ENCODE measurements at regions not wholly inside any gene's neighbourhood (a gene's known extent, or its start where the extent isn't known, plus 50 kb on each side); places are given as distances from the start of the nearest gene placed in this dataset.
A peak's percentile ranks its signal among the peaks of the same experiment; 100 is the strongest.

- FAIRE-seq, result no peak
- Histone ChIP-seq H3K4me2 (ENCODE audit: insufficient read depth in 1 of 2, low read depth in 2 of 2, low read length in 2 of 2) (no peak overlapping the region), H2AK5ac (ENCODE audit: low read depth, low read length) (no peak overlapping the region)
These were observed 610.5 kb upstream of the MAN1A1 start for GRCh38 chr6:119960036-119960435.

More at GRCh38 chr6:119960036-119960435, 610.5 kb upstream of the MAN1A1 start:
- DNase-seq (ENCODE audit: low read depth in 1 of 2, low spot score in 2 of 2), result no peak
- Histone ChIP-seq H3K9me3 (ENCODE audit: insufficient read depth in 2 of 2, low read depth in 1 of 2, low read length in 1 of 2) (no peaks in the 10 kb centered on the region), H2BK12ac (ENCODE audit: low read depth, low read length) (no peak overlapping the region), H4K8ac (ENCODE audit: extremely low read depth, insufficient read depth, low read length) (no peak overlapping the region), H4K20me1 (replicated peaks in 1 of 2; ENCODE audit: control insufficient read depth in 1 of 2, insufficient read depth in 2 of 2, low read length in 2 of 2) (no peaks in the 10 kb centered on the region), H3K56ac (replicated peaks; ENCODE audit: insufficient read length, low read depth, low read length) (no peak overlapping the region), H4K91ac (replicated peaks; ENCODE audit: insufficient read length, low read length) (no peak overlapping the region), H3K23ac (ENCODE audit: insufficient read length) (no peak overlapping the region), H2BK120ac (replicated peaks; ENCODE audit: low read depth, low read length) (no peak overlapping the region), H3K9ac (replicated peaks in 1 of 4; ENCODE audit: extremely low read depth in 1 of 4, low read depth in 3 of 4, low read length in 3 of 4) (no peak overlapping the region; a peak in 1 of 7 replicates), H2BK5ac (ENCODE audit: low read depth, low read length) (no peak overlapping the region), H3K18ac (ENCODE audit: extremely low read depth, low read length) (no peak overlapping the region), H2BK15ac (ENCODE audit: low read length) (no peak overlapping the region), H3K79me2 (ENCODE audit: control insufficient read depth in 1 of 2, insufficient read depth in 2 of 2, low read length in 2 of 2) (no peaks in the 10 kb centered on the region), H3K4ac (replicated peaks; ENCODE audit: insufficient read length, low read depth, low read length) (no peak overlapping the region), H3K4me1 (replicated peaks in 1 of 4; ENCODE audit: control insufficient read depth in 3 of 4, insufficient read depth in 4 of 4, low read length in 3 of 4) (peaks cover 0 to 11% (median 5%) of the 10 kb centered on the region in 4 experiments; a peak in 6 of 7 replicates), H3K4me3 (ENCODE audit: extremely low read depth in 1 of 4, insufficient read depth in 2 of 4, low read depth in 3 of 4, low read length in 4 of 4) (no peak overlapping the region), H3K27ac (ENCODE audit: low read depth, low read length) (no peak overlapping the region), H3K23me2 (ENCODE audit: low read depth, low read length) (no peaks in the 10 kb centered on the region), H2AFZ (ENCODE audit: low read length) (peak overlapping the region; percentile 76; the same call in 1 of the 2 replicates), H3K27me3 (replicated peaks in 1 of 4; ENCODE audit: control insufficient read depth in 3 of 4, extremely low read depth in 1 of 4, insufficient read depth in 3 of 4, low read length in 3 of 4) (no peaks in the 10 kb centered on the region), H2BK20ac (ENCODE audit: low read length) (no peak overlapping the region), H3K79me1 (ENCODE audit: low read depth, low read length) (no peaks in the 10 kb centered on the region), H4K5ac (ENCODE audit: insufficient read length, low read depth, low read length) (no peak overlapping the region), H3K36me3 (ENCODE audit: control insufficient read depth in 2 of 4, insufficient read depth in 4 of 4, low read length in 3 of 4) (no peaks in the 10 kb centered on the region), H3K14ac (ENCODE audit: insufficient read length) (no peak overlapping the region)
- ChIA-PET POLR2A (ENCODE audit: partially characterized antibody) (no interaction called here), CTCF (ENCODE audit: partially characterized antibody) (interaction anchor here (1.0 to 1.6 kb wide), 4 partner anchors 18 to 592 kb away, joined by 3 to 6 read pairs (median 3); no protein-coding TSS in a partner anchor)
- TF ChIP-seq MAX (IDR thresholded peaks at IDR 0.05) (no peak), NANOG (IDR thresholded peaks at IDR 0.05; ENCODE audit: insufficient read depth, low read depth, low read length, poor library complexity, severe bottlenecking) (no peak)
- TF ChIP-seq, protein P1, sequence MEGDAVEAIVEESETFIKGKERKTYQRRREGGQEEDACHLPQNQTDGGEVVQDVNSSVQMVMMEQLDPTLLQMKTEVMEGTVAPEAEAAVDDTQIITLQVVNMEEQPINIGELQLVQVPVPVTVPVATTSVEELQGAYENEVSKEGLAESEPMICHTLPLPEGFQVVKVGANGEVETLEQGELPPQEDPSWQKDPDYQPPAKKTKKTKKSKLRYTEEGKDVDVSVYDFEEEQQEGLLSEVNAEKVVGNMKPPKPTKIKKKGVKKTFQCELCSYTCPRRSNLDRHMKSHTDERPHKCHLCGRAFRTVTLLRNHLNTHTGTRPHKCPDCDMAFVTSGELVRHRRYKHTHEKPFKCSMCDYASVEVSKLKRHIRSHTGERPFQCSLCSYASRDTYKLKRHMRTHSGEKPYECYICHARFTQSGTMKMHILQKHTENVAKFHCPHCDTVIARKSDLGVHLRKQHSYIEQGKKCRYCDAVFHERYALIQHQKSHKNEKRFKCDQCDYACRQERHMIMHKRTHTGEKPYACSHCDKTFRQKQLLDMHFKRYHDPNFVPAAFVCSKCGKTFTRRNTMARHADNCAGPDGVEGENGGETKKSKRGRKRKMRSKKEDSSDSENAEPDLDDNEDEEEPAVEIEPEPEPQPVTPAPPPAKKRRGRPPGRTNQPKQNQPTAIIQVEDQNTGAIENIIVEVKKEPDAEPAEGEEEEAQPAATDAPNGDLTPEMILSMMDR (IDR thresholded peaks at IDR 0.05; ENCODE audit: control extremely low read depth in 1 of 3, insufficient read depth in 1 of 3, low read depth in 1 of 3, low read length in 3 of 3), result no peak
- WGBS, 2 experiments (ENCODE audit: extremely low coverage in 1 of 2, insufficient coverage in 1 of 2, insufficient read length in 1 of 2, insufficient replicate concordance in 2 of 2, low coverage in 1 of 2, low lambda C conversion rate in 2 of 2, missing lambda C conversion rate in 1 of 2), result 52% methylated on average over 3 of the region's 3 CpGs; no CpG with 5 or more reads in 1 of the 2 experiments
